Effector memory CD8-positive, alpha-beta T cell (primary cell): ENCODE measurements at regions not wholly inside any gene's neighbourhood (a gene's known extent, or its start where the extent isn't known, plus 50 kb on each side); places are given as distances from the start of the nearest gene placed in this dataset.
"Not testable (repeated sequence)": the region's sequence is repeated elsewhere in the genome, so short reads cannot be mapped to it uniquely, and the experiment has no call there.

Experiments
- ATAC-seq: fragments of 150-1000 bp; cut with Tn5 transposase; replicated peaks from 2 replicates; pipeline ENCODE4 v1.10.0; 2021; ENCODE audit warnings: mild to moderate bottlenecking, moderate library complexity
- DNase-seq, 3 experiments: peaks; one replicate each; pipeline ENCODE4 v3.0.0; 2021
- H3K27ac Mint-ChIP-seq, 2 donors: one replicate each; pipeline ENCODE4 v1.8.0; 2022; ENCODE audit warnings: mild to moderate bottlenecking in 2 of 2, mixed read lengths in 2 of 2, moderate library complexity in 2 of 2
- H3K27me3 Mint-ChIP-seq, 2 donors: one replicate each; pipeline ENCODE4 v1.8.0; 2022; ENCODE audit warnings: mixed read lengths in 2 of 2
- H3K36me3 Mint-ChIP-seq: one replicate; pipeline ENCODE4 v1.8.0; 2022; ENCODE audit warnings: mild to moderate bottlenecking, moderate library complexity, mixed read lengths; ENCODE audit not compliant: insufficient read depth
- H3K4me1 Mint-ChIP-seq, 2 donors: one replicate each; pipeline ENCODE4 v1.8.0; 2022; ENCODE audit warnings: low read depth in 2 of 2, mixed read lengths in 2 of 2
- H3K4me3 Mint-ChIP-seq, 2 donors: one replicate each; pipeline ENCODE4 v1.8.0; 2022; ENCODE audit warnings: mild to moderate bottlenecking in 2 of 2, mixed read lengths in 2 of 2, moderate library complexity in 2 of 2
- H3K9me3 Mint-ChIP-seq, 2 donors: one replicate each; pipeline ENCODE4 v1.8.0; 2022; ENCODE audit warnings: mixed read lengths in 2 of 2

DNA sequence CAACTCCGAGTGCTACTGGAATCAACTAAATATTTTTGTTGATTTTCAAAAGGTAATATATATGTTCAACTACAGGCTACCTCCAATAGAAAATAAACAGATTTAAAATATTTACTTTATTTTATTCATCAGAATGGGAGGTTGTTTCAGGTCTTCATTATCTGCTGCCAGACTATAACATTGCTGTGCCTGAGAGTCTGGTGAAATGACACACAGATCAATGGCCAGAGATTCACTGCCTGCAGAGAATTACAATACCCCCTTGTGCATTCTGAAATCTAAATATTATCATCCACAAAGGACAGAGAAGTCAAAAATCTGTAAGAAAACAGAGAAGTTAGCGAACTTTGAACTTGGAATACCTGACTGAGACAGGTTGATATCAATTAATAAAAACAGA is 667.8 kb upstream of the GJE1 start:
- Mint-ChIP-seq H3K4me1 (peaks cover 0 to 19% of the 10 kb centered on the region in 2 donors), H3K9me3 (no peaks in the 10 kb centered on the region), H3K36me3 (no peaks in the 10 kb centered on the region), H3K4me3 (no peak overlapping the region), H3K27ac (no peak overlapping the region), H3K27me3 (no peaks in the 10 kb centered on the region)
- ATAC-seq (no peak), DNase-seq (no peak)

DNA sequence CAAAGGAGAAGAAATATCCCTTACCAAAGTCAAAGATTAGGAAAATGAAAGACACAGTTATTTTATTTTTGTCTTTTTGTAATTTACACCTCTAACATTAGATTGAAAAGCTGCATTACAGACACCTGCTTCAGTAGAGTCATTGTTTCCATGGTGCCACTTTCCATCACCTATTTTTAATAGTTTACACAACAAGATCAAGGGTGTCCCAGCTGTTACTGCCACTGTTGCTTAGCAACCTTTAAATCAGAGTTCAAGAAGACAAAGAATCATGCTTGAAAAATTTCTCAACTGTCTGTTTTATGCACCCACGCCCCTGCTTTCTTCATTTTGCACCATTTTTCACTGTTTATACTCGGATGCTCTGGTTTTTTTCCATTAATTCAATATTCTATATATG is 668.2 kb upstream of the GJE1 start:
- no peak for DNase-seq
- Mint-ChIP-seq H3K4me3 (no peak overlapping the region), H3K27me3 (no peaks in the 10 kb centered on the region), H3K27ac (no peak overlapping the region), H3K36me3 (no peaks in the 10 kb centered on the region), H3K9me3 (no peaks in the 10 kb centered on the region), H3K4me1 (peaks cover 0 to 19% of the 10 kb centered on the region in 2 donors)
- peak; percentile 84 for ATAC-seq

DNA sequence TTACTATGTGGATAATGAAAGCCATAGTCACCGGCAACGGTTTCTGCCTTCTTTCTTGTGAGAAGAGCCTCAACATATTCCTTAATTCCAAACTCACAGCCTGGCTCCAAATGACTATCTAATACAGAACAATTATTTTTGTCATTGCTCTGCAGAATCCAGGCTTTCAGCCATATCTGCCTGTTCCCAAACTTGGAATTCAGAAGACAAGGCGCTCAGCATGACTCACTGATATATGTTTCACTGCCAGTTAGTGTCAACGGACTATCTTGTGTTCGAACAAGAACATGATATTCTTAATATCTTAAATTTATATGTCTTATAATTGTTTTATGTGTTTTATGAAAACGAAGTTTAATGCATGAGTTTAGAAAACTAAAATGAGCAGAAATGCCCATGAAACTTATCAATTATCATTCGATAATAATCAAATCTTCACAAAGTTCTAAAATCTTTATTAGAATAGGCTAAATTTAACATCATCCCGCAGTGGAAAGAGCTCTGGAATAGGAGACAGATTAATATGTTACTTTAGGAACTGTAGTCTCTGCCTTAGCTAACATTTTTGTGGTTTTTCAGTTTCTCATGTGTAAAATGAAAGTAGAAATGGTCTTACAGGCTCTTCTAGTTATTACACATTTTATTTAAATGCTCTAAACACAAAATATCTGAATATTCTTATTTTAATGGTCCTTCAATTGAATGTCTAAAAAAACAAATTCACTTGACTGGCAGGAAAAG is 669.3 kb upstream of the GJE1 start:
- Mint-ChIP-seq H3K4me3 (no peak overlapping the region), H3K36me3 (no peaks in the 10 kb centered on the region), H3K27ac (no peak overlapping the region), H3K27me3 (no peaks in the 10 kb centered on the region), H3K9me3 (no peaks in the 10 kb centered on the region), H3K4me1 (peaks cover 0 to 19% of the 10 kb centered on the region in 2 donors)
- no peak for DNase-seq
- ATAC-seq: peak; percentile 36

DNA sequence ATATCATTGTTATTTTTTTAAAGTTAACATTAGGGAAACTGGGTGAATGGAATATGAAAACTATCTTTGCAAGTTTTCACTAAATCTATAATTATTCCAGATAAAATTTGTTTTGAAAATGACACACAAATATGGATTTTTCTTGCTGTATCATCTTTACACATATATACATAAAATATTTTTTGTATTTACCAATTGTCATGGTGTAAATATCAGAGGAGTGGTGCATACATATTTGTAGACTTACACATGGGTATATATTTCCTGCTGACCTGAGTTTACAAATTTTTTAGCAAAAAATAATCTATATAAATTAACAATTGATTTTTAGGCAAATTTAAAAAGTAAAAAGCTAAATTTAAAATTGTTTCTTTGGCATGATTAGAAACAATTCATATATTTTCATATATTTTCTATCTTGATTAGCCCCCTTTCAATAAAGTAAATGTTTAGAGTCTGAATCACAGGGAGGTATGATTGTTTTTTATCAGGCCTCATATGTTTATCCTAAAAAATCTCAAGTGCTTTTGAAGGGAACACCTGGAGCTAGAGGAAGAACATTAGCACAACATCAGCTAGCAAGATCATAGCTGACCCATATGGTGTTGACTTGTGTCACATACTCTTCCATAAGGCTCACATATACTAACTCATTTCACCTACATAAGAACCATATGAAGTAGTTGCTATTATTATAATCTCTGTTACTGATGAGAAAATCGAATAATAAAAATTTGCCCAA is 671.8 kb upstream of the GJE1 start:
- Mint-ChIP-seq H3K4me3 (no peak overlapping the region), H3K9me3 (no peaks in the 10 kb centered on the region), H3K36me3 (no peaks in the 10 kb centered on the region), H3K27me3 (no peaks in the 10 kb centered on the region), H3K27ac (no peak overlapping the region), H3K4me1 (peaks cover 0 to 8% of the 10 kb centered on the region in 2 donors)
- no peak for DNase-seq
- ATAC-seq: no peak

DNA sequence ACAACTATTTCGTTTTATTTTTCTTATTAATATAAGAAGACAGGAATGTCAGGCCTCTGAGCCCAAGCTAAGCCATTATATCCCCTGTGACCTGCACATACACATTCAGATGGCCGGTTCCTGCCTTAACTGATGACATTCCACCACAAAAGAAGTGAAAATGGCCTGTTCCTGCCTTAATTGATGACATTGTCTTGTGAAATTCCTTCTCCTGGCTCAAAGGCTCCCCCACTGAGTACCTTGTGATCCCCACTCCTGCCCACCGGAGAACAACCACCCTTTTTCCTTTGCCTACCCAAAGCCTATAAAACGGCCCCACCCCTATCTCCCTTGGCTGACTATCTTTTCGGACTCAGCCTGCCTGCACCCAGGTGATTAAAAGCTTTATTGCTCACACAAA is 672.5 kb upstream of the GJE1 start:
- H3K9me3 Mint-ChIP-seq: not testable (repeated sequence)

DNA sequence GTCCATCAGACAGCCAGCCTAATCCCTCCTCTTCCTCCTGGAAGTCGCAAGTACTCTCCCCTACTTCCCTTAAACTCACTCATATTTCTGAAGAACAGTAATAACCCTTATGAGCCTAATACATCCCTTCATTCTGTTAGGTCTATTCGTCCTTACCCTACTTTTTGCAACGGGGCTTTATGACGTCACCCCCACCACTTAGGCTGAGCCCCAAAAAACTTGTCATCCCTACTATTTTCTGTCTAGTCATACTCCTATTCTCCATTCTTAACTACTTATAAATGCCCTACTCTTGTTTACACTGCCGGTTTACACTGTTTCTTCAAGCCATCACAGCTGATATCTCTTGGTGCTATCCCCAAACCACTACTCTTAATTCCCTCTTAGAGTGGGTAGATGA is 674.7 kb upstream of the GJE1 start:
- H3K27ac Mint-ChIP-seq, H3K4me1 Mint-ChIP-seq, H3K4me3 Mint-ChIP-seq, ATAC-seq, H3K36me3 Mint-ChIP-seq, DNase-seq, H3K27me3 Mint-ChIP-seq, H3K9me3 Mint-ChIP-seq: not testable (repeated sequence)

More for the DNA sequence above, 672.5 kb upstream of the GJE1 start:
- H3K4me1 Mint-ChIP-seq, H3K27ac Mint-ChIP-seq, H3K4me3 Mint-ChIP-seq, ATAC-seq, H3K36me3 Mint-ChIP-seq, H3K27me3 Mint-ChIP-seq, DNase-seq: not testable (repeated sequence)

DNA sequence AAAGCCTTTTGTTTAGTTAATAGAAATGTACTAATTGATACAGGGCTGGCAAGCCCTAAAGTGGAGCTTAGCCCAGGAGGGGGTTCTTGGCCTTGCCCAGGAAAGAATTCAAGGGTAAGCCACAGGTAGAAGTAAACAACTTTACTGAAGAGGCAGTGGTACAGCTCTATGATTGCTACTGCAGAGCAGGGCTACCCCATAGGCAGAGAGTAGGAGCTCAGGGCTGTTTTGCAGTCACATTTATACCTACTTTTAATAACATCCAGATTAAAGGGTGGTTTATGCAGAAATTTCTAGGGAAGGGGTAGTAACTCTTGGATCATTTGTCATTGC is 680.4 kb upstream of the GJE1 start:
- no peaks in the 10 kb centered on the region for H3K27me3 Mint-ChIP-seq
- DNase-seq (no peak), ATAC-seq (no peak)
- no peak overlapping the region for H3K27ac Mint-ChIP-seq
- H3K4me3 Mint-ChIP-seq: no peak overlapping the region
- H3K4me1 Mint-ChIP-seq: no peaks in the 10 kb centered on the region
- H3K9me3 Mint-ChIP-seq: no peaks in the 10 kb centered on the region
- H3K36me3 Mint-ChIP-seq: no peaks in the 10 kb centered on the region

DNA sequence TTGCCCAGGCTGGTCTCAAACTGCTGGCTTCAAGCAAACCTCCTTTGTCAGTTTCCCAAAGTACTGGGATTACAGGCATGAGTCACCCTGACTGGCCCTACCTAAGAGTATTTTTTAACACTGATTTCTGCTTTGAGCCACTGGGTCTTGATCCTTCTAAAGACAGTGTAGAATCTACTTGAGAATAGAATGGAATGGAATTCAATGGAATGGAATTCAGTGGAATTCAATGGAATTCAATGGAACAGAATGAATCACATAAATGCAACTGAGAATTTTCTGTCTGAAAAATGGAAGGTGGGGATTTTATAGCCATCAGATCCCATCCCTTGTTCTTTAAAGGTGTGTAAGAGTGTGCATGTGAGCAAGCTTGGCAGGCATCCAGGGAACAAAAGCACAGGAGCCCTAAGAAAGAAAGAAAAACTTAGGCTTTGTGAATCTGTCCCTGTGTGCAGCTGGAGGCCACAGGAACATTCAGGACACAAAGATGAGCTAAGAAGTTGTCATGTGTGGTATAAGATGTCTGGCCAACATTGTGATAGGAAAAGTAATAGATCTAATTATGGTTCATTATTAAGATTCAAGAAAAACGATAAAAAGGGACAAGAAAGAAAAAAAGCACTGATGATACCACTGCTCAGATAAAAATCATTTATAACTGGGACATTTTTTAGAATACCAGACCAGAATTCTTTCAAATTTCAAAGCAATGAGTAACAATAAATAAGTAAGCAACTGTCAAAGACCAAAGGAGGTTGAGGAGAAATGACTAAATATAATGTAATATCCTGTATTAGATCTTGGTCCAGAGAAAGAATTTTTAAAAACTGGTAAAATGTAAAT is 681.0 kb upstream of the GJE1 start:
- Mint-ChIP-seq H3K4me3 (no peak overlapping the region), H3K9me3 (no peaks in the 10 kb centered on the region), H3K27me3 (no peaks in the 10 kb centered on the region), H3K36me3 (no peaks in the 10 kb centered on the region), H3K27ac (no peak overlapping the region), H3K4me1 (no peaks in the 10 kb centered on the region)
- DNase-seq: no peak
- ATAC-seq: no peak

DNA sequence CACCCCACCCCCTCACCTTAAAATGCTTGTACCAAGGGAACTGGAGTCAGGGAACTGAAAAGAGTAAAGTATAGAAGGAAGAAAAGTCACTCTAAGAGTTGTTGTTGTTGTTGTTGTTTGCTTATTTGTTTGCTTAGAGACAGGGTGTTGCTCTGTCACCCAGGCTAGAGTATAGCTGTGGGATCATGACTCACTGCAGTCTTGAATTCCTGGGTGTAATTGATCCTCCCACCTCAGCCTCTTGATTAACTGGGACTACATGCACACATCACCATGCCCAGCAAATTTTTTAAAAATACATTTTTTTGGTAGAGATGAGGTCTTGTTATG is 681.6 kb upstream of the GJE1 start:
- ATAC-seq (no peak), DNase-seq (no peak)
- Mint-ChIP-seq H3K27ac (no peak overlapping the region), H3K4me3 (no peak overlapping the region), H3K36me3 (no peaks in the 10 kb centered on the region), H3K27me3 (no peaks in the 10 kb centered on the region), H3K4me1 (no peaks in the 10 kb centered on the region), H3K9me3 (no peaks in the 10 kb centered on the region)

DNA sequence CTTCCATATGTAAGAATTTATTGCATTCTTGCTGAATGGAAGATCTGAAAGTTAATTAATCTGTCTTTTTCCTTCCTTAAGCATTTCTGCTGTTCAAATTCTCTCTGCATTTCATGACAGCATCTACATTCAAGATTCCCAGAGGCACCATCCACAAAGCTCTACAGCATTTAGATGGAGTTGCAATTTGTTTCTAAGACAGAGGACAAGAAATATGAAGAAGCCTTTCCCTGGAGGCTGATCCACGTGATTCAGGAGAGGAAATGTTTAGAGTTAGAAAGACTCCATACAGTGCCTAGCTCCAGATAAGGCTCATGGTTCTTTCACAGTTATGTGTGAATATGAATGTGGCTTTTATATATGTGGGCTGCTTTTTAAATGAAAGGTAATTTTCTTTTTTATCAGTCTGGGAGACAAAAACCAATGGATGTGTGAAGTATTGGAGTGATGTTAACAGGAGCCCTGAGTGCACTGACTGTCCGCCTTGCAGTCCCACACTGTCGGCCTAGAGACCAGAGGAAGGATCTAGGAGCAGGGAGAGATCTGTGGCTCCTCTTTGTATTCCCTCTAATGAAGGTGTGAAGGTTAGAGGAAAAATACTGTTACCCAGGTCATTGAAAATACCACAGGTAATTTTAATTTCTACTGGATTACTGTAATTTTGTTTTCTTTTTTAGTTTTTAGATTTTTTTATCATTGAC is 686.6 kb upstream of the GJE1 start:
- H3K27ac Mint-ChIP-seq: no peak overlapping the region
- no peak overlapping the region for H3K4me3 Mint-ChIP-seq
- no peaks in the 10 kb centered on the region for H3K4me1 Mint-ChIP-seq
- ATAC-seq (no peak), DNase-seq (no peak)
- H3K36me3 Mint-ChIP-seq: no peaks in the 10 kb centered on the region
- H3K9me3 Mint-ChIP-seq: no peaks in the 10 kb centered on the region
- H3K27me3 Mint-ChIP-seq: no peaks in the 10 kb centered on the region

DNA sequence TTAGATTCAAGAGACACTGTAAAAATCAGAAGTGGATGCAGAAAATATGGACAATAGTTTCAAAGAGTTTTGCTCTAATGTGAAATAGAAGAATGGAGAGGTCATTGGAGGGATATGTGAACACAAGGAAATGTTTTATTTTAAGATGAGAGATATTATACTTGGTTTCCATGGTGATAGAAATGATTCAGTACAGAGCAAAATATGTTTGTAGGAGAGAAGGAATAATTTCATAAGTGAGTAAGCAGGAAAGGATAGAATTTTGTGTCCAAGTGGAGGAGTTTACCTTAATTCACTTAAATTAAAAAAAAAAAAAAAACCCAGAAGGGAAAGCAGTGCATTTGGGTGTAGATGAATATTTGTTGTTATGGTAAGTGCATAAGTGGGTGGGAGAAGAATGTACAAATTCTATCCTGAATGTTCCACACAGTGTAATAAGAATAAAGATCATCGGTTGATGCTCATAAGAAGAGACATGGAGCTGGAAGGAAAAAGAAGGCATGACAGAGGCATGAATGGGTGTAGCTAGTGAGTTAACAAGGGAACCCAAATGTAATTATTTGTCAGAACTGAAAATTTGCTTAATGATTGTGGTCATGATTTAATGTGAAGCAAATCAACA is 688.9 kb upstream of the GJE1 start:
- H3K27ac Mint-ChIP-seq: no peak overlapping the region
- H3K4me1 Mint-ChIP-seq: no peaks in the 10 kb centered on the region
- DNase-seq (no peak), ATAC-seq (no peak)
- no peaks in the 10 kb centered on the region for H3K9me3 Mint-ChIP-seq
- H3K36me3 Mint-ChIP-seq: no peaks in the 10 kb centered on the region
- H3K27me3 Mint-ChIP-seq: no peaks in the 10 kb centered on the region
- no peak overlapping the region for H3K4me3 Mint-ChIP-seq

DNA sequence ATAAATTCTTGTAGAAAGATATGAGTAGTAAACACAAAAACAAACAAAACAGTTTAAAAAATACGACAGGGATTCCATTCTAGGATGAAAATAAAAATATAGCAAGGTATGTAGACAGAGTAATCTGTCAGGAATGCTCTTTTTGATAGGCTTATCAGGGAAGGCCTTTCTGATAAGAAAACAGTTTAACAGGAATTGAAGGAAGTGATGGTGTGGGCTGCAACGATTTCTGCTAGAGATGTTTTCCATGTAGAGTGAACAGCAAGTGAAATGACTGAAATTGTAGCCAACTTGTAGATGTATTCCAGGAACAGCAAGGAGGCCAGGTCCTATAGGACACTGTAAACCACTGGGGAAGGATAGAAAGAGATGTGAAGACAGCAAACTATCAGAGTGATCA is 689.7 kb upstream of the GJE1 start:
- ATAC-seq: no peak
- Mint-ChIP-seq H3K27me3 (no peaks in the 10 kb centered on the region), H3K4me3 (no peak overlapping the region), H3K4me1 (no peaks in the 10 kb centered on the region), H3K36me3 (no peaks in the 10 kb centered on the region), H3K27ac (no peak overlapping the region), H3K9me3 (no peaks in the 10 kb centered on the region)
- DNase-seq: no peak

DNA sequence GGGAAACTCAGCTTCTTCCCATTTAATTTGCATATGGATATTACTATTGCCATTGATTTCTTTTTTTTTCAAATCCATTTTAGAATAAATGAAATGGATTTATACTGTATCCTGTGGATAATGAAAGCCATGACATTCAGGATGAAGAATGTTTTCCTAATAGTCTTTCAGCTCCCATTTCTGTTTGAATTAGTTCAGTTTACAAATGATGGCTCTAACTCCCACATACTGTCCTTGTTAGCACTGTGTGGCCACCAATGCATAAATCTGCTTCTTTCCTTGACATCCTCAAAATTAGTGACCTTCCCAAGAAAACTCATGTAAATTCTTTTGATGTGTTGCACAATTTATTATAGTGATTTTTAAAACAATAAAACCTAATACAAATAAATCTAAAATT is 693.2 kb upstream of the GJE1 start:
- Mint-ChIP-seq H3K9me3 (no peaks in the 10 kb centered on the region), H3K4me3 (no peak overlapping the region), H3K36me3 (no peaks in the 10 kb centered on the region), H3K27me3 (no peaks in the 10 kb centered on the region), H3K4me1 (no peaks in the 10 kb centered on the region), H3K27ac (no peak overlapping the region)
- no peak for ATAC-seq
- DNase-seq: no peak
